ENCODE measurements at regions not wholly inside any gene's neighbourhood (a gene's known extent, or its start where the extent isn't known, plus 50 kb on each side); places are given as distances from the start of the nearest gene placed in this dataset.

GRCh38 chr5:97363577-97363976, 180.5 kb upstream of the RIOK2 start:
- intact Hi-C loops (cut with DNase I), result no loop called here
- 76% methylated on average over 3 of the region's 3 CpGs for WGBS

GRCh38 chr5:97364731-97365130, 181.7 kb upstream of the RIOK2 start:
- H3K27ac ChIP-seq (replicated peaks in 1 of 4), result no peak overlapping the region
- intact Hi-C loops (cut with DNase I), result no loop called here
- no peak overlapping the region for H3K4me3 ChIP-seq
- H3K27me3 ChIP-seq, result no peaks in the 10 kb centered on the region
- H3K36me3 ChIP-seq, result no peaks in the 10 kb centered on the region
- WGBS, result 19% methylated on average over 1 of the region's 1 CpG
- no peaks in the 10 kb centered on the region for H3K9me3 ChIP-seq
- TF ChIP-seq POLR2AphosphoS5 (IDR thresholded peaks at IDR 0.05) (no peak), EP300 (IDR thresholded peaks at IDR 0.05) (no peak), CTCF (IDR thresholded peaks at IDR 0.05) (no peak), POLR2A (IDR thresholded peaks at IDR 0.05; ENCODE audit: low read depth) (no peak)
- H3K4me1 ChIP-seq, result peaks cover 0 to 13% (median 8%) of the 10 kb centered on the region in 4 donors
- no peak for DNase-seq (ENCODE audit: extremely low spot score)

More at GRCh38 chr5:97363577-97363976, 180.5 kb upstream of the RIOK2 start:
- no peak for DNase-seq (ENCODE audit: extremely low spot score)
- no peak overlapping the region for H3K27ac ChIP-seq (replicated peaks in 1 of 4)
- H3K36me3 ChIP-seq, result no peaks in the 10 kb centered on the region
- H3K27me3 ChIP-seq, result no peaks in the 10 kb centered on the region
- no peaks in the 10 kb centered on the region for H3K9me3 ChIP-seq
- peaks cover 0 to 13% (median 8%) of the 10 kb centered on the region in 4 donors for H3K4me1 ChIP-seq
- H3K4me3 ChIP-seq, result no peak overlapping the region
- no peak for TF ChIP-seq EP300 (IDR thresholded peaks at IDR 0.05)

- intact Hi-C loops (cut with DNase I), result no loop called here
- Histone ChIP-seq H3K4me3 (no peak overlapping the region), H3K27me3 (no peaks in the 10 kb centered on the region), H3K9me3 (no peaks in the 10 kb centered on the region), H3K27ac (replicated peaks in 1 of 4) (no peak overlapping the region), H3K4me1 (peaks cover 0 to 13% (median 8%) of the 10 kb centered on the region in 4 donors), H3K36me3 (no peaks in the 10 kb centered on the region)
- no peak for DNase-seq (ENCODE audit: extremely low spot score)
- no peak for TF ChIP-seq EP300 (IDR thresholded peaks at IDR 0.05)
- no peak for TF ChIP-seq POLR2A (IDR thresholded peaks at IDR 0.05; ENCODE audit: low read depth)
- TF ChIP-seq POLR2AphosphoS5 (IDR thresholded peaks at IDR 0.05), result no peak
Observed at GRCh38 chr5:97365163-97365845, 182.3 kb upstream of the RIOK2 start.

GRCh38 chr5:97365918-97366317, 182.9 kb upstream of the RIOK2 start:
- Histone ChIP-seq H3K4me1 (peaks cover 0 to 13% (median 8%) of the 10 kb centered on the region in 4 donors), H3K4me3 (no peak overlapping the region), H3K27me3 (no peaks in the 10 kb centered on the region), H3K9me3 (no peaks in the 10 kb centered on the region), H3K27ac (replicated peaks in 1 of 4) (no peak overlapping the region), H3K36me3 (no peaks in the 10 kb centered on the region)
- no peak for DNase-seq (ENCODE audit: extremely low spot score)
- 74% methylated on average over 4 of the region's 4 CpGs for WGBS
- intact Hi-C loops (cut with DNase I), result no loop called here
- no peak for TF ChIP-seq POLR2A (IDR thresholded peaks at IDR 0.05; ENCODE audit: low read depth)
- TF ChIP-seq EP300 (IDR thresholded peaks at IDR 0.05), result no peak
- TF ChIP-seq POLR2AphosphoS5 (IDR thresholded peaks at IDR 0.05), result no peak
- no peak for TF ChIP-seq CTCF (IDR thresholded peaks at IDR 0.05)

GRCh38 chr5:97375959-97376358, 192.9 kb upstream of the RIOK2 start:
- intact Hi-C loops (cut with DNase I), result no loop called here
- no peak overlapping the region for H3K27ac ChIP-seq (replicated peaks in 1 of 4)
- no peaks in the 10 kb centered on the region for H3K4me1 ChIP-seq
- H3K27me3 ChIP-seq, result no peaks in the 10 kb centered on the region
- no peaks in the 10 kb centered on the region for H3K9me3 ChIP-seq
- TF ChIP-seq POLR2AphosphoS5 (IDR thresholded peaks at IDR 0.05) (no peak), POLR2A (IDR thresholded peaks at IDR 0.05; ENCODE audit: low read depth) (no peak), CTCF (IDR thresholded peaks at IDR 0.05) (no peak)
- H3K4me3 ChIP-seq, result no peak overlapping the region
- H3K36me3 ChIP-seq, result no peaks in the 10 kb centered on the region
- no peak for DNase-seq (ENCODE audit: extremely low spot score)

GRCh38 chr5:97377582-97377981, 194.5 kb upstream of the RIOK2 start:
- 52% methylated on average over 1 of the region's 1 CpG for WGBS
- H3K27ac ChIP-seq (replicated peaks in 1 of 4), result no peak overlapping the region
- H3K27me3 ChIP-seq, result no peaks in the 10 kb centered on the region
- H3K9me3 ChIP-seq, result no peaks in the 10 kb centered on the region
- H3K36me3 ChIP-seq, result no peaks in the 10 kb centered on the region
- no peaks in the 10 kb centered on the region for H3K4me1 ChIP-seq
- intact Hi-C loops (cut with DNase I), result no loop called here
- no peak for DNase-seq (ENCODE audit: extremely low spot score)
- no peak for TF ChIP-seq POLR2AphosphoS5 (IDR thresholded peaks at IDR 0.05)
- TF ChIP-seq EP300 (IDR thresholded peaks at IDR 0.05), result no peak
- TF ChIP-seq POLR2A (IDR thresholded peaks at IDR 0.05; ENCODE audit: low read depth), result no peak
- TF ChIP-seq CTCF (IDR thresholded peaks at IDR 0.05), result no peak
- no peak overlapping the region for H3K4me3 ChIP-seq
